Erythroblast (primary cell): ENCODE measurements at regions not wholly inside any gene's neighbourhood (a gene's known extent, or its start where the extent isn't known, plus 50 kb on each side); places are given as distances from the start of the nearest gene placed in this dataset.

ENCODE experiments used
- GATA1 ChIP-seq: IDR thresholded peaks from 2 replicates; pipeline ENCODE4 v1.6.1; 2011; ENCODE audit warnings: low read depth, mild to moderate bottlenecking, control low read depth, low read length, moderate library complexity
- POLR2A ChIP-seq: IDR thresholded peaks from 2 replicates; pipeline ENCODE4 v1.6.1; 2011; ENCODE audit warnings: mild to moderate bottlenecking, low read length

GRCh38 chr19:29119590-29119989, 93.4 kb downstream of the UQCRFS1 start:
- no peak for TF ChIP-seq POLR2A
- TF ChIP-seq GATA1: no peak
